ENCODE measurements at regions not wholly inside any gene's neighbourhood (a gene's known extent, or its start where the extent isn't known, plus 50 kb on each side); places are given as distances from the start of the nearest gene placed in this dataset.

DNA sequence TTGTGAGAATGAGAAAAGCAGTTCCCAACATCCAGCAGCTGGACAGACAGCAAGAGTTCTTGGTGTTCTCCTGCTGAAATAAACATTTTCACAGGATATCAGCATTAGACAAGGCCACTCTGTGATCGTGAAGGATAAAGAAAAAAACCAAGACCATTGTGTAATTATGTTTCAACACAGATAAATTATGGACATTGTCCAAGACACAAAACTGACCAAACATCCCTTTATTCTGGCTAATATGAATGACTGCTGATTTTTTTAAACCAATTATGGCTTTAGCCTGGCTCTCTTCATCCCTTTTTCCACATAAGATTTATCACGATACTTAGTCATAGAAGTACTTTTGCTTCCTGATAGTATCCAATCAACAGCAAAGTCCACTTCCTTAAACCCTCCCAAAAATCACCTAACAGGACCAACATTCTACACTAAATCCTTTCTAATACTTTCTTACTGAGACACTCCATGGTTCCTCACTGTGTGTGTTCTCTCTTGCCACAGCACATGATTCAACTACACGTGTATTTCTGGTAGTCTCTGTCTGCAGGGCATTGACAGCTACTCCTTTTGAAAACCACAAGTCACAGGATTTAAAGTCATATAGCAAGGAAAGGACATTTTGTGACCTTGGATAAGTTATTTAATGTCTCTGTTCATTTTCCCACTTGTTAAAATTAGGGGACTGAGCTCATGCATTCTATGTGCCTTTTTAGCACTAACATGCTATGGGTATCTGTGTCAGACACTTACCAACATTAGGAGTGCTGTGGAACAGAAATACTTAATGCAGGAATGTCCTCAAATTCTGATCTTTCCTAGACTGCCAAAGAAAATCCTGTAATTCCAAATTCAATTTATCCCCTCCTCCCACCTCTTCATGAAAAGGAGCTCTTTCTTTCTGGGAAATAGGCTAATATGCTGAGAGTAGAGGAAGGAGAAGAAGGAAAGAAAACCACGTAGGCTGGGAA lies 137.2 kb upstream of the PGRMC2 start:
- TF ChIP-seq CTCF (IDR thresholded peaks at IDR 0.05; ENCODE audit: poor library complexity) (no peak), EZH2 (IDR thresholded peaks at IDR 0.05; ENCODE audit: borderline replicate concordance) (no peak), EZH2phosphoT487 (IDR thresholded peaks at IDR 0.05; ENCODE audit: low read depth, severe bottlenecking, unreplicated experiment) (no peak)

Measured in hepatocyte (in vitro differentiated cells).